ENCODE measurements at regions not wholly inside any gene's neighbourhood (a gene's known extent, or its start where the extent isn't known, plus 50 kb on each side); places are given as distances from the start of the nearest gene placed in this dataset.
"Not testable (repeated sequence)": the region's sequence is repeated elsewhere in the genome, so short reads cannot be mapped to it uniquely, and the experiment has no call there.

DNA sequence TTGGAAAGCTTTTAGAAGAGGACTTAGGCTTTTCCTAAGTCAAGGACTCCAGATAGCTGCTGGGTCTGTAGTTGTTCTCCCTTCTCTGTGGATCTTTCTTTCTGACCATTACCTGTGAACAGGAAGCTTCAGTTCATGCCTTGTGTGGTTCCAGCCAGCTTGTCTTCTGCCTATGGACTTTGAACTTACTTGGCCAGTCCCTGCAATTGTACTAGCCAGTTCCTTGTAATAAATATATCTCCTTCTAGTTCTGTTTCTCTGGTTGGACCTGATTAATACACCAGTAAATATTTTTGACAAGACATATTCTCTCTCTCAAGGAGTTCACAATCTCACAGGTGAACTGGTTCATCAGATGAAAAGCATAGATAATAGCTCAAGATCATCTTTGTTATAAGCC lies 341.3 kb upstream of the DPPA4 start:
- no peak for DNase-seq

DNA sequence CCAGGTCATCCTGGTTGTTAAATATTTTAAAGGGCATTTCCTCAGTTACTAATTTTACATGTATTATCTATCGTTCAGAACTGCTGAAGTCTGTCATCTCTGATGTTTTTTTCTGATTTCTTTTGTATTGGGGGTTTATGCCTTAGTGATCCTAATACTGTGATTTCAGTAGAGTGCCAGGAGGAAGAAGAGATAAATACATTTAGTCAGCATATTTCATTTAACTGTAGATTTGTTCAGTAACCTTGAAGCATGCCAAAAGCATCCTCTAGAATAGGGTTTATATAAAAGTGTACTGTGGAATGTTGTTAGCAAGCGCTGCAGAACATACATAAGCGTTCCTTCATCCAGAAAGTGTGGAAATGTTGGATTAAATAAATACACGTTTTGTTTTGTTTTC lies 342.3 kb upstream of the DPPA4 start:
- DNase-seq = no peak

DNA sequence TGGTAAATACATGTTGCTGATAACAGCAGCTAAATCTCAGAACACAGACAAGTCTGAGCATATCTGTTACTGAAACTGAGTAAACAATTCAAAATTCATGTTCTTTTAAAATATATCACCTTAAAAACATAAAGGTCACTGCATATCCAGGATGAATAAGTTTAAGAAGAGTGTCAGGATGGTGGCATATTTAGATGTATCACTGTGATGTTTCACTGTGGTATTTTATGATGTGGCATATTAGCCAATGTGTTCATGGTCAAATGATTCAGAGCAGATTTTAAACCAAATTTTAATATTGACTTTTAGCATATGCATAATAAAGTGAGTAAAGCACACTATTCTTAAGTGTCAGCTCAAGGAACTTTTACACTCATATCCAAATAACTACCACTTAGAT lies 346.4 kb upstream of the DPPA4 start:
- no peak for DNase-seq

DNA sequence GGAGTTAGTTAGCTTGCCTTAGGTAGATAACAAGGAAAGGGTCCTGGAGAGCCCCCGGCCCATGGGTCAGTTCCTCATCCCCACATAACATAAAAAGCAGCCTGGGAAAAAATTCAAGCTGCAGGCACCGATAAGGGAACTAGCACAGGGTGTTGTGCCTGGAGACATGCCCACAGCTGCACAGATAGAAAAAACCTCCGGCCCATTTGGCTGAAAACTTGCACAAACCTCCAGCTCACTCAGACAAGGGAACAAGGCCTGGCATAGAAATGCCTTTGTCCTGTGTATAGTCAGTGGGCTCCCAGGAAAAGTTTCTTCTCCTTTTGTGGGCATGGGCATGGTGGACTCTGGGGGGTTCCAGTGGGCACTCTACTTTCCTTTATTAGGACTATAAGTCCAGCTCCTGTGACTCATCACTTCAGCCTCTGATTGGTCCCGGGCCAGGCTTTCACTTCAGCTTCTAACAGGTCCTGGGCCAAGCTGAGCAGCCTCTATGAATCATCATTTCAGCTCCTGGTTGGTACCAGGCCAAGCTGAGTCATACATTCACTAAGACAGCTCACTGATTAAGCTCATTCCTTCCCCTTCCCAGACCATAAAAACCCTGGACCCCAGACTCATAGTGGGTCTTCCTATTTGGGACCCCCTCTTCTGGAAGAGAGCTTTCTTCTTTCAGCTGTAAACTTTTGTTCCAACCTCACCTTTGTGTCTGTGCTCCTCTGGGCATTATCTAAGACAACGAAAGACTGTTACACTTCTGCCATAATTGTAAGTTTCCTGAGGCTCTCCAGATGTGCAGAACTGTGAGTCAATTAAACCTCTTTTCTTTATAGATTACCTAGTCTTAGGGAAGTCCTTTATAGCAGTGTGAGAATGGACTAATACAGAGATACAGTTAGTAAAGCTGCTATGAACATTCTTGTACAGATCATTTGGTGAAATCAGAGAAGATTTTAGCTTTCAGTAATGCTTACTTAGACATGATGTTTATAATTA lies 348.0 kb upstream of the DPPA4 start:
- no peak for DNase-seq

DNA sequence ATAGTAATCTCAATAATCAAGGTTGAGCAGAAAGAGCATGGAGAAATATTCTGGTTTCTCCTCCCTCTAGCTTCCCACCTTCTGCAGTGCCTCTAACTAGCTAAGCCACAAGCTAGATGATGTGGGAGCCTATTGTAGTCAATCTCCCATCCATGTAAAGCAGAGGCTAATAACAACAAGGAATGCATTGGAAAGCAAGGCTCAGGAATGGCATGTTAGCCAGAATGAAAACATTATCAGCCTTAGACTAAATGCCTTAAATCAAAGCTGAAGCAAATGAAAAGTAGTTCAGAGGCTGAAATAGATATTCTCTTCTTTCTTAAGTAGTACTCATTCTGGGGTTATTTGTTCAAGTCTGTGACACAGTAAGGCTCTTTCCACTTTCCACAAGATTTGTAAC lies 350.3 kb upstream of the DPPA4 start:
- DNase-seq = no peak

DNA sequence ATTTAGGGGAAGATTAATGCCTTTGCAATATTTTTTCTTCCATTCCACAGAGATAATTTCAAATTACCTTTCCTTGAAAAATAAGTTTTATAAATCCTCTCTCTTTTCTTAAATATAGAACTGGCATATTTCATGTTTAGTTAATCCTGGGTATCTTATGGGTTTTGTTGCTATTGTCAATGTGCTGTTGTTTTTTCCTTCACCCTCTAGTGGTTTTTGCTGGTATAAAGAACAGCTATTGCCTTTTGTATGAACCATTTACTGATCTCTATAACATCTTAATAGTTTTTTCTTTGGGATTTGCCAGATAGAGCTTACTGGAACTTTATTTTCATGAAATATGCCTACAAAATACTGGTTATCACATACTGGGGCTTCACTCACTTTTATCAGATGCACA lies 359.6 kb upstream of the DPPA4 start:
- DNase-seq = no peak

DNA sequence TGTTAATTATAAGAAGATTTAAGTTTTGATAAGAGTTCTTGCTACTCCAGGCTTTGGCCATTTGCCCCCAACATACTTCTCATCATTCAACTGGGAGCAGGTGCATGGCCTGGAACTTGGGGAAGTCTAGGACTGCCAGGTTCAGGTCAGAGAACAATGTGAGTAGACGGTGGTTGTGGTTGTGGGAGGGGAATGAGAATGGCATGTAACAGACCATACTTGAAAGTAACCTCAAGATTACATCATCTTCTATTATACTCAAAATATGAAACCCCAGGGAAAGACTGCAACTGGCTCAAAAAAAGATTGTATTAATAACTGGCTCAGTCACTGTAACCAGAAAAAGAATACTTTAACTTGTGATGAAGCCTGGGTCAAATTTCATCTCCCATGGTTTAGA lies 364.9 kb upstream of the DPPA4 start:
- DNase-seq = no peak

DNA sequence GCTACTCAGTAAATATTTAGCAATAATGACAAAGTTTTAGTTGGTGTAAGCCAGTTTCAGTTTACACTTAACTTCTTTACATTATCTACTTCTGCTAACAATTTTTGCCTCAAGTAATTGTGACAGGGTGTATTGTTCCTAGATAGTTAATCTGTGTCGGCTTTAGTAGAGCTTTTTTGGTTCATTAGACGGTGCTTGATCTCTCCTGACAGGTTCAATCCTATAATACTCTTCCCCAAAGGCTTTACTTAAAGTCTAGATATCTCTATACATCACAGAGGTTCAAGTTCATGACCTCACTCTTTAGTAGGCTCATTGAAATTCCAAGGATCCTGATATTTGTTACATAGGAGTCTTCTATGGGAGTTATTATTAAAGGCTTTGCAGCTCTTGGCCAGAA lies 365.6 kb upstream of the DPPA4 start:
- DNase-seq = no peak

DNA sequence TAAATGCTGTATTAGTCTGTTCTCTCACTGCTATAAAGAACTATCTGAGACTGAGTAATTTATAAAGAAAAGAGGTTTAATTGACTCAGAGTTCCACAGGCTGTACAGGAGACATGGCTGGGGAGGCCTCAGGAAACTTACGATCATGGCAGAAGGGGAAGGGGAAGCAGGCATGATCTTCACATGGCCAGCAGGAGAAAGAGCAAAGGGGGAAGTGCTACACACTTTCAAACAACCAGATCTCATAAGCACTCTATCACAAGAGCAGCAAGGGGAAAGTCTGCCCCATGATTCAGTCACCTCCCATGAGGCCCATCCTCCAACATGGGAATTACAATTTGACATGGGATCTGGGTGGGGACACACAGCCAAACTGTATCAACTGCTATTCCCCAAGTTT lies 367.8 kb upstream of the DPPA4 start:
- DNase-seq = not testable (repeated sequence)

DNA sequence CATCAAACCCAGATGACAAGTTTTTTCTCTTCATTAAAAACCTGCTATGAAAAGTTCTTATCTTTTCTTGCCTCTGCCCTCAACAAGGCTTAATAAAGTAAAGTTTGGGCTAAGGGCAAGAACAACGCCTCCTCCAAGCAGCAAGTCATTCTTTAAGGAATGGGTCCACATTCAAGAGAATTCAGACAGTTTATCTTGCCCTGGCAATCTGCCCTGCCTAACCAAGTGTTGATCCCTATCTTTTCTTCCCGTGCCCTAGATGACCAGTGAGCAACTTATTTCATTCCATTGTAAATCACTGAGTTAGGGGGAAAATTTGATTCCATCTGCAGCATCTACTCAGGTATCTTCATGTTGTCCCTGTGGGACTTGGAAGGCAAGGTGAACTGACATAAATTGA lies 370.3 kb upstream of the DPPA4 start:
- no peak for DNase-seq

DNA sequence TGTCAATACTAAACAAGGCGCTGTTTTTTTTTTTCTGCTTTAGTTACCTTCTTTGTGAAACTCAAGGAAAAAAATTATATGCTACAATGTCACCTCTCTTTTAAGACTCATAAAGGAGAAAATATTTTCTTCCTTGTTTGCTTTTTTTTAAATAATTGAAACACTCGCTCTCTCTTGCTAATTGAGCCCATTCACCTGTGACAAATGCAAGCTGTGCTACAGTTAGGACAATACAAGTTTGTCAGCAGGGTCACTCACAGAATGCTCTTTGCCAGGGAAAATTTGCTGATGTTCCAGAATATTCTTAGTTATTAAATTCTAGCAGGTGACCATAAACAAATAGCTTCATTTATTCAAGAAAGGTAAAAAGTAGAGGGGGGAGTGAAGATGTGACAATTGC lies 375.9 kb upstream of the DPPA4 start:
- DNase-seq = no peak

DNA sequence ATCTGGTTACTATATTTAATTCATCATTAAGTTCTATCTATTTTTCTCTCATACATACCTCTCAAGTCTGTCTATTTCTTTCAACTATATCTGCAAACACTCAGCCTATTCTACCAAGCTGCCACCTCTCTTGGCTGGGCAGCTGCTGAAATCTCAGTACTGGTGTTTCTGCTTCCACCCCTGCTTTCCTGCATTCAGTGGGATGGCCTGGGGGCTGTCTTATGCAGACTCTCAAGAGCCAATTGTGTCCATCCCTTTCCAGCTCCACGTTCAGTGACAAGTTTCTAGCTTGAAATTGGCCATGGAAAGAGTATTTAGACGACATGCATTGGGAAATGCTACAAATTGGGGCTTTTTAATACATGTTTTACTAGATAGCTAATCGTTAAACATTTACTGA lies 378.4 kb upstream of the DPPA4 start:
- no peak for DNase-seq

DNA sequence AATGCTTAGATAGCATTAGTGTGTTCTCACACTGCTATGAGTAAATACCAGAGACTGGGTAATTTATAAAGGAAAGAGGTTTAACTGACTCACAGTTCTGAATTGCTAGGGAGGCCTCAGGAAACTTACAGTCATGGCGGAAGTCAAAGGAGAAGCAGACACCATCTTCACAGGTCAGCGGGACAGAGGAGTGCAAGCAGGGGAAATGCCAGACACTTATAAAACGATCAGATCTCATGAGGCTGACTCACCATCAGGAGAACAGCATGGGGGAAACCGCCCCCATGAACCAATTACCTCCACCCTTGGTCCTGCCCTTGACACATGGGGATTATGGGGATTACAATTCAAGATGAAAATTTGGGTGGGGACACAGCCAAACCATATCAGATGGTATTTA lies 381.5 kb upstream of the DPPA4 start:
- DNase-seq = no peak

DNA sequence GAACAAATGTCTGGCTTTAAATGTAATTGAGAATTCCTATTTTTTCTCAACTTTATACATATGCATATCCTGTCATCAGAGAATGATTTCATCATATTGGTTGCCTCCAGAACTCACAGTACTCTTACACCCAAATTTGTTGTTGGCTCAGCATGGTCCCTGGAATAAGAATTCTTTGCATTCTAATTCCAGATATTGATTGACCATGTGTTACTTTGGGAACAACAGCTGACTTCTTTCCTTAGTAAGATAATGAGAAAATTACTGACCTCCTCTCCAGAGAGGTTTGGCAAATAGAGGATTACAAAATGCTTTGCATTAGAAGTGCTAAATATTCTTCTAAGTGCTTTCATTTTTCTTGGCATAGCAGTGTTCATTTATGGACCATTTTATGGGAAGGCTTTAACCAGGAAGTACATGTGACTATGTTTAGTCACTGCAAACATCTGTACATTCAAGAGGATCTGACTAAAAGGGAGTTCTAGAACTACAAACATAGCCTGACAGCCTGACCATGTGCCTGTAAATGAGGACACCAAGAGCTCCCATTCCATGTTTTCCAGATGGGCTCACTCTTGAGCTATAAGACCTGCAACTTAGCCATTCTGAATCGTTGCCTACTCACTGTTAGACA lies 391.6 kb upstream of the DPPA4 start:
- DNase-seq = no peak

DNA sequence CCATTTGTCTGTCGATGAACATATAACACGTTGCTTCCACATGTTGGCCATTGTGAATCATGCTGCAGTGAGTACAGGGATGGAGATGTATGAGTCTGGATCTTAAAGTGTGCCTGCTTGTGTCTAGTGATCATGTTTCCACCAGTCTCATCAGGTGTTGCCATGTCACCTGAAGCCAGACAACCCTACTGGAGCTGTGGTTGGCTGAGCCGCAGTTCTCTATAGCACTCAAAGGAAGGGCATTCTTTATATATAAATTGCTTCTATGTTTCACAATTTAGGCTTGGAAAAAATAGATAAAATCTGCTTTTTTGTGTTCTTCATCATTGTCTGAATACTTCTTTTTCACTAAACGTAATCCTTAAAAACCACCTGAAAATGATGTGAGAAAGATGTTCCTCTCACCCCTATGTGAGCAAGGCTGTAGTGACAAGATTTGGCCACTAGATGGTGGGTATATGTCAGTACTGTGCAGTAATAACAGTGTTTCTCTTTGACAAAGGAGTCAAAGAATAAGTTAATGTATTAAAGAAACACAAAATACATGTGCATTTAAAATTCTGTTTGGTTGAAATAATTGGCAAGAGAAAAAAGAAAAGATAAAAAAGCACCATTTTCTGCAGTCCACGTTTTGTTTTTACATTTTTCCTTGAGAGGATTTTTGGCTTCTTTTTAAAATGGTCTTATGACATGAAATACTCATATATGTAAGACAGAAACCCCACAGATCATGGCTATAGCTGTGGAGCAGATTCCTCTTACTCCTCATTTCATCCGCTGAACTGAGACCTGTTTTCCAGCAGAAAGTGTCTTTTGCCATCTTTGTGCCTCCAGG lies 394.5 kb upstream of the DPPA4 start:
- DNase-seq = no peak

DNA sequence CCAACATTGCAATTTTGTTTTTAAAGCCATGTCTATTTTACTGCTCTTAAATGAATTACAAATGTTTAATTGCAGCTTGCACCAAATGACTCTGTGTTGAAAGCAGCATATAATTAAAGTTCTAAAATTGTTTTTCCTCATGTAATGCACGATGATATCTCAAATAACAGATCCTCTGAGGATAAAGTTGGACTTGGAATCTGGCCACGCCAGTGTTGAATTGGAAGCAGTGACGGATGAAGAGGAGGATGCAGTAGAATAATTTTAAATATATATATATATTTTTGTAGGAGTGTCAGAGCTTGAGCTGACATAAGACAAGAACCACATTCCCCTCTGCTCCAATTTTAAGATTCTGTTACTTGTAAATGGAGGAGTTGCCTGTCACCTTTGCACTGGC lies 406.6 kb upstream of the DPPA4 start:
- DNase-seq = no peak

DNA sequence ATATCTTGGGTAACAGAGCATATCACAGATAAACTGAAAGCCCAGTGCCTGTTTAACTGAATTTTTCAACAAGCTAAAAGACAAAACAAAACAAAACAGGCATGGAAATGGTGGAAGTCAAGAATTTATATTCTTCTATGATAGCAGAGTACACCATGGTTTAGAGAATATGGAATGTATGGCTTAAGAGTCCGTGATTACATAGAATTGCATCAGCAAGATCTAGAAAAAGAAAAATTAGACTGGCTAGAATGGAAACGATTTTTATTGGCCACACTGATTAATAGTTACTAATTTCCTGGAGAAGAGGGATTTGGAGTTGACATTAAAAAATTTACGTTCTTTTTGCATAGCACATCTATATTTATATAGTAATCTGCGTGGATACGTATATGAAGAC lies 435.2 kb upstream of the DPPA4 start:
- no peak for DNase-seq

DNA sequence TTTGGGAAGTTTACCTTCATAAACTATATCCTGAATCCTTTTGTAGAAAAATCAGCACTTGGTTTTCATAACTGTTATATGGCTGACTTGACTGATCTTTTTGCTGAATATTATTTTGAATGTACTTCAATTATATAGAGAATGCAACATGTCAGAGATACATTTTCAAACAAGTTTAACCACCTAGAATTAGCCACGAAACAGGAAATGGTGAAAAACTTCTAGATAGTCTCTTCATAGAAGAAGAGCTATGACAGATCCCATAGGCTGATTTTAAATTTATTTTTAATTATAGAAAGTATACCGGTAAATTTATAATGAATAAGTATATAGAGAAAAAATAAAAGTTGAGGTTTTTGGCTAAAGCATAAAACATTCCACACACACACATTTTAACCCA lies 436.8 kb upstream of the DPPA4 start:
- DNase-seq = no peak

DNA sequence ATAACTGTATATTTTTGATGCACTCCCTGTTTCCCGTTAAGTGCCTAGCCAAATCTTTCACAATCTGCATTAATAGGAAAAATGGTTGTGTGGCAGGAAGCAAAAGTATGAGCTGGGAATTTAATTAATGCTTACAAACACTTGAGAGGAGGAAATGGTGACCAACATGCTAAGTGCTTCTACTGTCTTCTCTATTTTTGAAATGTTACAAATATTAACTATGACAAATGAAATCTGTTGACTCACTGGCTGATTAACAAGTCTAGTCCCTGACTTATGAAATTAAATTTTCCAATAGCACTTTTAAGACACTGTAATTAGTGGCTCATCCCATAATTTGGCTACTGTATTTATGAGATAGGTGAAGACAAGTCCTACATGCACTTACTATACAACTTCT lies 446.9 kb upstream of the DPPA4 start:
- DNase-seq = no peak

DNA sequence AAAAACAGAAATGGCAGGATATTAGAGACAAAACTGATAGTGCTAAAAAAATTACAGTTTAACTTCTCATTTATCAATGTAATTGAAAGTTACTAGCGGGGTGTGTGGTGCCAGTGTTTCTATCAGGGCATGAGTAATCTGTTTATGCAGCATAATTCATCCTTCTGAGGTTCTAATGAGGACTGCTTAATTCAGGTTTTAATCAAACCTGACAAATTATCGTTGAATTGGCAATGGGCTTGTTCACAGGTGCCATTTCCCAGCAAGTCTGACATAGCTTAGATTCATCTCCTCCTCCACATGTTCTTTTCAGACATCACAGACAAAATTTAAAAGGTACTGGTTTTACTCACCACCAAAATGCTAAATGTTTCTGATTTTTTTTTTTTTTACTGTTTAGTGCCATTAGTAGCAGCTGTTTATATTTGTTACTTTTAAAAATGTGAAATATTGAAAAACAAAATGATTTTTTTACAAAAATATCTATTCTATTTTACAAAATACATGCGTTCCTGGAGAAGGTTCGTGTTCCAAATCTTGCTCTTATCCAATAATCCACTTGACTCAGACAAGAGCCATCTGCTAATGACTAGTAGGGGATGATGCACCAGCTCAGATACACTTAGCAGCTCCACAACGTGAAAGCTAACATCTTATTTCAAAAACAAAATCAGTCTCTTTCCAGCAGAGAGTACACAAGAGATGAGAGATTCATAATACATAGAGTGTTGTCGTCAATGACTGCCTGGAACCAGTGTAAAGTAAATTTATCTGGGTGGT lies 447.7 kb upstream of the DPPA4 start:
- DNase-seq = no peak

DNA sequence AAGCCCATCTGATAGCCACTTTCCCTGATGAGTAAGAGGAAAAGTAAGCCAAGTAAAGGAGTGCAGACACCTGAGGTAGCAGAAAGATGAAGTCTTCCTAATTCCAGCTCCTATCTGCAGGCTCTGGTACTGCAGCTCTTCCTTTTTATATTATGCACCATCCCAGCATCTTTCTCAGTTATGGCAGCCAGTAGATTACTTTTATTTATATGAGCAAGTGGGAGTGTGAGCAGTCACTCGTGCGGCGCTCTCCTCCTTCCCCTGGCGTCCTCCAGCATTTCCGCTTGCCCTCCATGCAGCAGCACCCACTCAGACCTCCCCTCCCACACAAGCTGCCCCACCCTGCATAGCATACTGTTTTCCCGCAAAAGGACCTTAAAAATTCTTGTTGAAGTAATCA lies 465.9 kb upstream of the DPPA4 start:
- DNase-seq = no peak

DNA sequence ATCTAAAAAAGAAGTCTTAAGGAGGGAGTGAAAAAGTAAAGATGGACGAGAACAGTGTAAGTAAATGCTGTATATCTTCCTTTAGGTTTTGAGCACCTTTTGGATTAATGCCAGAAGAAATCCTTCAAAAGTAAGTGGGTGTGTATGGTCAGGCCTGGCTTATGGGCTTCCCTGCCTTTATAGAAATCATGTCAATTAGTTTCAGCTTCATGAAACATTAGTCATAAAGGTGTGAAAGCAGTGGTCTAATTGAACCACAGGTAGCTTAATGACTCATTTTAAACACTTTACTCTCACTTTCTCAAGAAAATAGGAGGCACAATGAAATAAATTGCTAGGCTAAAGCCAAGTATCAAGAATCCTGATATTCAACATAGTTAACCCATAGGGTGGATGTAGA lies 467.4 kb upstream of the DPPA4 start:
- no peak for DNase-seq

DNA sequence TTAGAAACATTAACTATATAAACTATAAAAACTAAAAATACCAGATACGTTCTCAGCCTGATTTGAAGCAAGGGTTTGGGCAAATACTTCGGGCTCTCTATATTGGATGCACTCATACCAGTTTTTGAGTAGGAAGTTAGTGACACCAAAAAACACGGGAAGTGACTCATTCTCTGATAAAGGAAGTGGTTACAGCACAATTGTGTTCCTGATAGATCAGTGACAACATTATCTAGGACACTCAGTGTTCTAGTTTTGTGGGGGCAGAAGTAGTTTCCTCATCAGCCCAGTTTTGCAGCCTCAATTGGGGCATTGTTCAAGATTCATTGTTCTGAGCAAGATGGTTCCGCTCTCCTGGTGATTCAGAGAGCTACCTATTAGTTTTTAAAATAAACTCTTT lies 469.6 kb upstream of the DPPA4 start:
- no peak for DNase-seq

All from NCI-H774 (cell line).